Erythroblast (primary cell): ENCODE measurements at regions not wholly inside any gene's neighbourhood (a gene's known extent, or its start where the extent isn't known, plus 50 kb on each side); places are given as distances from the start of the nearest gene placed in this dataset.

Experiments used
- DNase-seq, 2 experiments: peaks; one replicate each; lab custom pipeline; 2025; lab: John Stamatoyannopoulos, UW
- GATA1 ChIP-seq: IDR thresholded peaks from 2 replicates; pipeline ENCODE4 v1.6.1; 2011; ENCODE audit warnings: low read depth, mild to moderate bottlenecking, control low read depth, low read length, moderate library complexity
- POLR2A ChIP-seq: IDR thresholded peaks from 2 replicates; pipeline ENCODE4 v1.6.1; 2011; ENCODE audit warnings: mild to moderate bottlenecking, low read length

- no peak for DNase-seq
- TF ChIP-seq GATA1 (no peak), POLR2A (no peak)
Observed at GRCh38 chr13:50326271-50326670, 311.0 kb downstream of the KCNRG start.

- no peak for DNase-seq
- TF ChIP-seq GATA1 (no peak), POLR2A (no peak)
Observed at GRCh38 chr13:50326811-50327210, 311.6 kb downstream of the KCNRG start.

GRCh38 chr13:50334115-50334778 is 319.0 kb downstream of the KCNRG start:
- no peak for DNase-seq
- TF ChIP-seq POLR2A (no peak), GATA1 (no peak)

GRCh38 chr13:50334944-50335343 is 319.7 kb downstream of the KCNRG start:
- peak in 1 of 2 experiments; percentile 37 for DNase-seq

GRCh38 chr13:50339271-50339670 is 324.0 kb downstream of the KCNRG start:
- DNase-seq, result no peak
- TF ChIP-seq POLR2A (no peak), GATA1 (no peak)

More at GRCh38 chr13:50334944-50335343, 319.7 kb downstream of the KCNRG start:
- TF ChIP-seq GATA1 (no peak), POLR2A (no peak)

- DNase-seq, result no peak
- TF ChIP-seq POLR2A, result no peak
Observed at GRCh38 chr13:50340146-50340545, 324.9 kb downstream of the KCNRG start.

- TF ChIP-seq GATA1 (no peak), POLR2A (no peak)
- DNase-seq, result no peak
Observed at GRCh38 chr13:50340551-50341287, 325.5 kb downstream of the KCNRG start.

GRCh38 chr13:50341526-50341925 is 326.3 kb downstream of the KCNRG start:
- TF ChIP-seq GATA1, result no peak
- TF ChIP-seq POLR2A, result no peak
- DNase-seq, result no peak

- DNase-seq, result no peak
- no peak for TF ChIP-seq POLR2A
- no peak for TF ChIP-seq GATA1
Observed at GRCh38 chr13:50344717-50345116, 329.5 kb downstream of the KCNRG start.

GRCh38 chr13:50345804-50346203 is 330.6 kb downstream of the KCNRG start:
- TF ChIP-seq POLR2A (no peak), GATA1 (no peak)
- no peak for DNase-seq

GRCh38 chr13:50348371-50348770 is 333.1 kb downstream of the KCNRG start:
- no peak for DNase-seq
- TF ChIP-seq POLR2A (no peak), GATA1 (no peak)

GRCh38 chr13:50352720-50353480 is 337.7 kb downstream of the KCNRG start:
- no peak for TF ChIP-seq GATA1
- TF ChIP-seq POLR2A, result no peak
- DNase-seq, result no peak

- TF ChIP-seq GATA1, result no peak
- TF ChIP-seq POLR2A, result no peak
- no peak for DNase-seq
Observed at GRCh38 chr13:50353651-50354415, 338.6 kb downstream of the KCNRG start.
